ENCODE measurements at regions not wholly inside any gene's neighbourhood (a gene's known extent, or its start where the extent isn't known, plus 50 kb on each side); places are given as distances from the start of the nearest gene placed in this dataset.

- intact Hi-C loops (cut with micrococcal nuclease; ENCODE audit: unreplicated experiment), result no loop called here
- ChIA-PET CTCF (no interaction called here), POLR2A (ENCODE audit: low non-redundant PET) (no interaction called here)
- H3K9me3 ChIP-seq (ENCODE audit: low read depth, low read length, poor library complexity, severe bottlenecking), result no peaks in the 10 kb centered on the region
- no peak for DNase-seq (ENCODE audit: low spot score)
- H3K4me1 ChIP-seq (ENCODE audit: insufficient read depth, low read length, poor library complexity, severe bottlenecking), result no peaks in the 10 kb centered on the region
- H3K27ac ChIP-seq (ENCODE audit: low read depth, low read length, poor library complexity, severe bottlenecking), result no peak overlapping the region
- no peak overlapping the region for H3K4me3 ChIP-seq (ENCODE audit: low read depth, low read length, poor library complexity, severe bottlenecking)
- BruUV-seq (replicated peaks), result no TSS peak
- TF ChIP-seq EZH2 (IDR thresholded peaks at IDR 0.05; ENCODE audit: borderline replicate concordance, low read depth, low read length, poor library complexity, severe bottlenecking), result no peak
- TF ChIP-seq CTCF (conservative IDR thresholded peaks at IDR 0.05; ENCODE audit: low read depth, low read length), result no peak
- no peaks in the 10 kb centered on the region for H3K36me3 ChIP-seq (ENCODE audit: insufficient read depth, low read length, poor library complexity, severe bottlenecking)
- peaks cover 4% of the 10 kb centered on the region for H3K27me3 ChIP-seq (replicated peaks; ENCODE audit: insufficient read depth, low read depth, low read length, poor library complexity)
Measured at GRCh38 chr13:111492341-111492950, 172.0 kb downstream of the TEX29 start.

DNA sequence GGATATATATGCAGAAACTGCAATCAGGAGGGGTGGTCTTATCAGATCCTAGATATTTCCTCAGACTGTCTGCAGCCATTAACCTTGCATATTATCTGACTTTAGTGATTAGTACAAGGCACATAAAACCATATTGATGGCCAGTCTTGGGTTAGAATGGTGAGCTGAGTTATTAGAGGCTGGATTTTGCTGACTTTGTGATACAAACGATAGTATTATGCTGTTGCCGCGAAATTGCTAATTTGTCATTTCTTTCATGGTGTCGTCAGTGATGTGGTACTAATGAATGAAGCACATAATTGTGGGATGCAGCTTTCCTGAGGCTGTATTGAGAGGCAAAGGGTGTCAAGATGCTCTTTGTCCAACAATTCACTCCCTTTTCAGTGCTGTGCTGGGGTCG lies 172.5 kb downstream of the TEX29 start:
- Histone ChIP-seq H3K4me1 (ENCODE audit: insufficient read depth, low read length, poor library complexity, severe bottlenecking) (no peaks in the 10 kb centered on the region), H3K27me3 (replicated peaks; ENCODE audit: insufficient read depth, low read depth, low read length, poor library complexity) (peaks cover 4% of the 10 kb centered on the region), H3K9me3 (ENCODE audit: low read depth, low read length, poor library complexity, severe bottlenecking) (no peaks in the 10 kb centered on the region), H3K27ac (ENCODE audit: low read depth, low read length, poor library complexity, severe bottlenecking) (no peak overlapping the region), H3K4me3 (ENCODE audit: low read depth, low read length, poor library complexity, severe bottlenecking) (no peak overlapping the region), H3K36me3 (ENCODE audit: insufficient read depth, low read length, poor library complexity, severe bottlenecking) (no peaks in the 10 kb centered on the region)
- BruUV-seq (replicated peaks), result no TSS peak
- CTCF ChIA-PET, result no interaction called here
- intact Hi-C loops (cut with micrococcal nuclease; ENCODE audit: unreplicated experiment), result no loop called here
- no peak for DNase-seq (ENCODE audit: low spot score)
- no peak for TF ChIP-seq CTCF (conservative IDR thresholded peaks at IDR 0.05; ENCODE audit: low read depth, low read length)
- no peak for TF ChIP-seq EZH2 (IDR thresholded peaks at IDR 0.05; ENCODE audit: borderline replicate concordance, low read depth, low read length, poor library complexity, severe bottlenecking)
- POLR2A ChIA-PET (ENCODE audit: low non-redundant PET), result no interaction called here

DNA sequence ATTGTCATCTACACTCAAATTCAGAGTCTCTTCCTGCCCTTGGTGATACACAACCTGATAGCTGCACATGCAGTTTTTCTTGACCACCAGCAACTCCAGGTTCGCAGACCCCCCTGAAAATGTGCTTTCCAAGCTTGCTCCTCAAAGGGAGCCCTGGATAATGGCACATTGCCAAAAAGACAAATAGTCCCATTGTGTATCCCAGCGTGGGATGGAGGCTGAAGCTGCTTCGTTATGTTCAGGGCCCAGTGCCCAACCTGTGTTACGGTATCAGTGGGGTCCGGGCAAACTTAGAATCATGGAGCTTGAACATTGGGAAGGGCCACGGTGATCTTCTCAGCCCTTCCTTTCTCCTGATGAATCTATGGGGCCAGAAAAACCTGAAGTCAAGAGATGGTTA lies 173.0 kb downstream of the TEX29 start:
- CTCF ChIA-PET, result no interaction called here
- no TSS peak for BruUV-seq (replicated peaks)

More for the DNA sequence above, 173.0 kb downstream of the TEX29 start:
- no peak overlapping the region for H3K4me3 ChIP-seq (ENCODE audit: low read depth, low read length, poor library complexity, severe bottlenecking)
- peaks cover 4% of the 10 kb centered on the region for H3K27me3 ChIP-seq (replicated peaks; ENCODE audit: insufficient read depth, low read depth, low read length, poor library complexity)
- POLR2A ChIA-PET (ENCODE audit: low non-redundant PET), result no interaction called here
- intact Hi-C loops (cut with micrococcal nuclease; ENCODE audit: unreplicated experiment), result no loop called here
- DNase-seq (ENCODE audit: low spot score), result no peak
- no peaks in the 10 kb centered on the region for H3K9me3 ChIP-seq (ENCODE audit: low read depth, low read length, poor library complexity, severe bottlenecking)
- no peaks in the 10 kb centered on the region for H3K36me3 ChIP-seq (ENCODE audit: insufficient read depth, low read length, poor library complexity, severe bottlenecking)
- no peak overlapping the region for H3K27ac ChIP-seq (ENCODE audit: low read depth, low read length, poor library complexity, severe bottlenecking)
- H3K4me1 ChIP-seq (ENCODE audit: insufficient read depth, low read length, poor library complexity, severe bottlenecking), result no peaks in the 10 kb centered on the region
- TF ChIP-seq CTCF (conservative IDR thresholded peaks at IDR 0.05; ENCODE audit: low read depth, low read length) (no peak), EZH2 (IDR thresholded peaks at IDR 0.05; ENCODE audit: borderline replicate concordance, low read depth, low read length, poor library complexity, severe bottlenecking) (no peak)
